CD4-positive, alpha-beta T cell treated with Interleukin-6 at 100 ng/mL for 8 hours (primary cell): ENCODE measurements at regions not wholly inside any gene's neighbourhood (a gene's known extent, or its start where the extent isn't known, plus 50 kb on each side); places are given as distances from the start of the nearest gene placed in this dataset.
"Not testable (repeated sequence)": the region's sequence is repeated elsewhere in the genome, so short reads cannot be mapped to it uniquely, and the experiment has no call there.

Experiments used
- DNase-seq: peaks from one replicate; pipeline ENCODE4 v3.0.0-alpha.2; 2020; ENCODE audit warnings: mixed read lengths, low spot score

DNA sequence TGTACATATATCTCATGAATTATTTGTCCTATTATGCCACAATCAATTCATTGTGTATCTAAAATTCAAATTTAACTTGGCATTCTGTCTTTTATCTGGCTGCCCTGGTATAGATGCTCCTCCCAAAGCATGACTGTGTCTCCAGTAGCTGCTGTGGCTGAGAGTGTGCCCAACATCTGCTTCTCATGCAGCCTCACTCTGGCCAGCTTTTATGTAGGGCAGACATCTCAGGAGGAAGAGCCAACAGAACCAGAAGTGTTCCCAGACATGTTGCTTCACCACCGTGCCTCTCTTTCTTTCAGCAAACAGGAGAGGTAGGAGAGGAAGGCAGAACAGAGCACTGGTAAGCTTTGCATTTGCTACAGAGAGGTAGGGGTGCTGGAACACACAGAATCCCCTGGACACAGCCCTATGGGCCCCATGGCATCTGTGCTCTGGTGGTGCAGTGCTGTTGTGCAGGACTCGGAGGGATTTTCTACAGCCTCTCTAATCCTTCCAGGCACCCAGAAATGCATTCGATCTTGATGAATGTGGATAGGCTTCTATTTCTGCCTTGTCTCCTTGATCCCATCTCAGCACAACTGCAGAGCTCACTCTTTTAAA, 637.1 kb downstream of the UTRN start:
- no peak for DNase-seq

GRCh38 chr6:144922771-144923490, 637.8 kb downstream of the UTRN start:
- DNase-seq, result not testable (repeated sequence)

GRCh38 chr6:144923491-144923787, 638.3 kb downstream of the UTRN start:
- DNase-seq, result not testable (repeated sequence)

GRCh38 chr6:144928847-144929246, 643.7 kb downstream of the UTRN start:
- DNase-seq, result no peak

DNA sequence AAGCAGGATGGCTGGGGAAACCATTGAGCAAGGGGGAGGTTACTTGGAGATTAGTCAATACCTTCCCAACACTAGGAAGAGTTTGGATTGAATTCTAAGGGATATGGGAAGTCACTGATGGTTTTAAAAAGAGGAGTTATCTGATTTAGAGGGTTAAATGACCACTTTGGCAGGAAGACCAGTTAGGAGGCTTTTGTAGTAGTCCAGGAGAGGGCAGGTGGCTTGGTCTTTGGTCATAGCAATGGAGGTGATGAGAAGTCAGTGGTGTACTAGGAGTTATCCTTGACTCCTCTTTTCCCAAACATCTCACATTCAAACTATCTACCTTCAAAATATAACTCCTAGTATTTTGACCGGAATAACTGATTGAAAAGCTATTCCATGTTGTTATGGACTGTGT, 644.1 kb downstream of the UTRN start:
- DNase-seq, result no peak

DNA sequence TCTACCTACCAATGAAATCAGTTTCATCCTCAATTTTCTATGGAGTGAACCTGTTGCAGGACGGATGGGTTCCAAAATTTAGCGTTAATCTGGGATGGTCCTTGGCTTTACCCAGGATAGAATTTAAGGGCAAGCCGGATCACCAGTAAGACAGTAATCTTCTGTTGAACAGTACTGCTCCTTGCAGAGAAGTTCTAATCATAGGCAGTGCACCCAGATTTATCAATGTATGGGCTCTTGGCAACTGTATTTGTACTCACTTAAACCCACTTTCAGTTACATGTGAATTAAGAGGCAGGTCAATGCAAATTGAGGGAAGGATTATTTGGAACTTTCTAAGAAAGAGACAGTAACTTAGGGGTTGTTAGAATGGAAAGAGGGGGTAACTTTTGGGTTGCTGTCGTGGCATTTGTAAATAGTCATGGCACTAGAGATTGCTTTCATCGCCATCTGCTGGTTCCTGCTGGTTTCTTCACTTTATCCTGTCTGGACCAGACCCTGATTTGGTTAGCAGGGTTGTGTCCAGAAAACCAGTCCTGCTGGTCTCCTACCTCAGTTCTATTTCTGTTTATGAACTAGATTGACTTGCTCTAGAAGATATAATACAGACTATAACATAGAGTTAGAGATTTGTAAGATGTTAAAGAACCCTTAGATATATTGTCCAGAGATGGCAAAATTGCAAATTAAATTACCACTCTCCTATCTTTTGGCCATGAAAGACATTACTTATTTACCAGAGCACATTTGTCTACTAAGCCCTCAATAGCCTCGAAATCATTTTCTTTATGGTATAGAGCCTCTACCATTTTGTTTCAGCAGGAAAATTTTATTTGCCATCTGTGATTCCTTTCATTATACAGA, 646.3 kb downstream of the UTRN start:
- DNase-seq, result peak; percentile 9

GRCh38 chr6:144932621-144933020, 647.5 kb downstream of the UTRN start:
- no peak for DNase-seq

GRCh38 chr6:144935181-144935580, 650.0 kb downstream of the UTRN start:
- DNase-seq, result no peak

GRCh38 chr6:144935661-144936060, 650.5 kb downstream of the UTRN start:
- no peak for DNase-seq

DNA sequence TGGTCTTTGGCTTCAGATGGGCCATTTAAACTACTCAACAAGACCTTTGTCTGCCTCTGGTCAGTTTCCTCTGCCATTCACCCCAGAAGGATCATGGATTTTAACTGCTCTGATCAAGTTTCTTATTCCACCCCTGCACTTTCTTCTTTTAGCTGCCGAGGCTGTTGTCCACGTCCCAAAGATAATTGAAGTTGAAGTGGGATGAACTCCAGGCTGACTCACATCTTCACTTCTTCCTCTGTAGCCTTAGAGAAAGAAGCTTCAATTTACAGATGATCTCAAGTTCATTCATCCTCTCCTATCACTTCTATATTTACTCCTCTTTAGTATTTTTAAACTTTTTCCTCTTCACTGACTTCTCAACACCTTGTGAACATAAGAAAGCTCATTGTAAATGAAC, 651.6 kb downstream of the UTRN start:
- no peak for DNase-seq

- DNase-seq, result no peak
Measured at GRCh38 chr6:144939921-144940320, 654.8 kb downstream of the UTRN start.

DNA sequence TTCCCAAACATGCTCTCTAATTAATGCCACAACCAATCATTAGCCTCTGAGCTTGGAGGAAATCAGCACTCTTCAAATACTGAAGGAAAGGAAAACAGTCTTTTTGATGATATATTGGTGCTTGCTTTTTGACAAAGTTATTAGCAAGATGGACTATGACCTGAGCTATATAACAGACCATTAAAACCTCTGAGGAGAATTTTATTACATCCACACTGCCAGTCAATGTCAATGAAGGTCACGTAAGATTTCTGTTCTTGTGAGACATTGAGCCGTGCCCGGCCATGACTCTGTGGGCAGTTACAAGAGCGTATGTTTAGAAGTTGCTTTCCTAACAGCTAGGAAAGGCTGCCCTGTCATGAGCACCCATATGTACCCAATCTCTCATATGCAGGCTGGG, 659.0 kb downstream of the UTRN start:
- DNase-seq, result no peak

GRCh38 chr6:144947398-144947976, 662.4 kb downstream of the UTRN start:
- DNase-seq, result no peak

GRCh38 chr6:144951730-144952437, 666.7 kb downstream of the UTRN start:
- no peak for DNase-seq

GRCh38 chr6:144952456-144953240, 667.5 kb downstream of the UTRN start:
- no peak for DNase-seq

GRCh38 chr6:144953552-144954240, 668.6 kb downstream of the UTRN start:
- DNase-seq, result no peak

DNA sequence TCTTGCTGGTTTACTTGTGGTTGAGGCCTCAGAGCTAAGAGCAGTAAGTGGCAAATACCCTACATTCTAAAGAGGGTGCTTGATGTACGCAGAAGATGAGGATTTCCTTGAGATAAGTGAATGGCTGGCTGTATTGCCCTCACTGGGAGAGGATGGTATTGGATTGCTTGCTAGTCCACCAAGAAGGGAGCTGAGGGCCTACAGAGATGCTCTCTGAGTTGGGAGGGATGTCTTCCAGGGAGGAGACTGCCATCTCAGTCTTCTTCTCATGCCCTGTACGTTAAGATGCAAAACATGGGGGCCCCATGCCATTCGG, 669.1 kb downstream of the UTRN start:
- DNase-seq, result no peak

- DNase-seq, result no peak
Measured at GRCh38 chr6:144955392-144955791, 670.3 kb downstream of the UTRN start.

DNA sequence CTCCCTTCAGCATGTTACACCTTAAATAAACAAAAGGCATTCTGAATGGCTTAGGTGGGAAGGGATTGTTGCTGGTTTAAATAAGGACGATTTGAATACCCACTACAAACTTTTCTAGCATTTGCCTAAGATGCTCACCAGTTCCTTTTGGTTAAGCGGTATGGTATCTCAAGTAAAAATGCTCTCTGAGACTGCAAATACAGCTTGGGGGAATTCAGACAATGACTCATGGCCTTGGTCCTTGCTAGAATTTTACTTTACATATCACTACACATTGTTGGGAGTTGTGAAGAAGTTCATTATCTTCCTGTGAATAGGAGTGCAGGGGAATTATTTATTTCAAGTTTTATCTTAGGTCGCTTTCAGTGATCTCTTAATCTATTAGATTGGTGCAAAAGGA, 670.7 kb downstream of the UTRN start:
- DNase-seq, result no peak

DNA sequence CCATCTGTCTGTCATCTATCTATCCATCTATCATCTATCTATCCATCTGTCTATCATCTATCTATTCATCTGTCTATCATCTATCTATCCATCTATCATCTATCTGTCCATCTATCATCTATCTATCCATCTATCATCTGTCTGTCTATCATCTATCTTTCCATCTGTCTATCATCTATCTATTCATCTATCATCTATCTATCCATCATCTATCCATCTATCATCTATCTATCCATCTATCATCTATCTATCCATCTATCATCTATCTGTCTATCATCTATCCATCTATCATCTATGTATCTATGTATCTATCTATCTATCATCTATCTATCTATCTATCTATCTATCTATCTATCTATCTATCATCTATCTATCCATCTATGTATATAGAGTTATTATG, 671.6 kb downstream of the UTRN start:
- DNase-seq, result not testable (repeated sequence)
